ENCODE measurements at regions not wholly inside any gene's neighbourhood (a gene's known extent, or its start where the extent isn't known, plus 50 kb on each side); places are given as distances from the start of the nearest gene placed in this dataset.

DNA sequence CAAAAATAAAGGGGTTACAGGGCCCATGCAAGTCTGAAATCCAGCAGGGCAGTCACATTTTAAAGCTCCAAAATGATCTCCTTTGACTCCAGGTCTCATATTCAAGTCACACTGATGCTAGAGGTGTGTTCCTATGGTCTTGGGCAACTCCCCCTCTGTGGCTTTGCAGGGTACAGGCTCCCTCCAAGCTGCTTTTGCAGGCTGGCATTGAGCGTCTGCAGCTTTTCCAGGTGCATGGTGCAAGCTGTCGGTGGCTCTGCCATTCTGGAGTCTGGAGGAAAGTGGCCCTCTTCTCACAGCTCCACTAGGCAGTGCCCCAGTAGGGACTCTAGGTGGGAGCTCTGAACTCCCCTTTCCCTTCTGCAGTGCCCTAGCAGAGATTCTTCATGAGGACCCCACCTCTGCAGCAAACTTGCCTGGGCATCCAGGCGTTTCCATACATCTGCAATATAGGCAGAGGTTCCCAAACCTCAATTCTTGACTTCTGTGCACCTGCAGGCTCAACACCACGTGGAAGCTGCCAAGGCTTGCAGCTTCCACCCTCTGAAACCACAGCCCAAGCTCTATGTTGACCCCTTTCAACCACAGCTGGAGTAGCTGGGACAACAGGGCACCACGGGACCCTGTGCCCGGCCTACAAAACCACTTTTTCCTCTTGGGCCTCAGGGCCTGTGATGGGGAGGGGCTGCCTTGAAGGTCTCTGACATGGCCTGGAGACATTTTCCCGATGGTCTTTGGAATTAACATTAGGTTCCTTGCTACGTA lies 80.1 kb upstream of the PLSCR5 start:
- Histone ChIP-seq H4K20me1 (ENCODE audit: insufficient read depth) (no peaks in the 10 kb centered on the region), H3K79me2 (ENCODE audit: insufficient read depth) (no peaks in the 10 kb centered on the region), H2AFZ (ENCODE audit: low read depth) (no peak overlapping the region), H3K4me2 (no peak overlapping the region), H3K9me2 (no peaks in the 10 kb centered on the region; the same call in 1 of the 2 replicates), H3K27me3 (ENCODE audit: insufficient read depth) (no peaks in the 10 kb centered on the region; the same call in 1 of the 2 replicates), H3K27ac (ENCODE audit: low read depth in 2 of 2, low read length in 1 of 2) (no peak overlapping the region), H3F3A (replicated peaks; ENCODE audit: insufficient read depth) (no peaks in the 10 kb centered on the region), H3K4me3 (ENCODE audit: low read depth in 2 of 2, low read length in 1 of 2) (no peak overlapping the region), H3K9me3 (no peaks in the 10 kb centered on the region), H3K4me1 (ENCODE audit: control insufficient read depth in 1 of 2, insufficient read depth in 2 of 2, low read depth in 1 of 2, low read length in 1 of 2) (no peaks in the 10 kb centered on the region; a peak in 1 of 4 replicates), H3K36me3 (replicated peaks in 1 of 2; ENCODE audit: control insufficient read depth in 1 of 2, insufficient read depth in 2 of 2, low read length in 1 of 2) (no peaks in the 10 kb centered on the region), H3K9ac (no peak overlapping the region)
- DNase-seq, result no peak
- ChIA-PET POLR2A (no interaction called here), CTCF (no interaction called here)
- no peak for TF ChIP-seq CHD2 (IDR thresholded peaks at IDR 0.05; ENCODE audit: low read length, partially characterized antibody)
- TF ChIP-seq FOXM1 (IDR thresholded peaks at IDR 0.05; ENCODE audit: low read depth), result no peak
- no peak for TF ChIP-seq TCF12 (IDR thresholded peaks at IDR 0.05)
- TF ChIP-seq RAD21 (IDR thresholded peaks at IDR 0.05; ENCODE audit: low read length), result no peak
- TF ChIP-seq MEF2A (IDR thresholded peaks at IDR 0.05; ENCODE audit: borderline replicate concordance, low read depth), result no peak
- TF ChIP-seq TEAD4 (IDR thresholded peaks at IDR 0.05; ENCODE audit: borderline replicate concordance, insufficient read depth), result no peak
- TF ChIP-seq NFIC (IDR thresholded peaks at IDR 0.05; ENCODE audit: borderline replicate concordance), result no peak
- no peak for TF ChIP-seq FOSL2 (IDR thresholded peaks at IDR 0.05; ENCODE audit: borderline replicate concordance, low read depth)
- no peak for TF ChIP-seq GABPA (IDR thresholded peaks at IDR 0.05; ENCODE audit: low read depth)
- TF ChIP-seq, protein P1, sequence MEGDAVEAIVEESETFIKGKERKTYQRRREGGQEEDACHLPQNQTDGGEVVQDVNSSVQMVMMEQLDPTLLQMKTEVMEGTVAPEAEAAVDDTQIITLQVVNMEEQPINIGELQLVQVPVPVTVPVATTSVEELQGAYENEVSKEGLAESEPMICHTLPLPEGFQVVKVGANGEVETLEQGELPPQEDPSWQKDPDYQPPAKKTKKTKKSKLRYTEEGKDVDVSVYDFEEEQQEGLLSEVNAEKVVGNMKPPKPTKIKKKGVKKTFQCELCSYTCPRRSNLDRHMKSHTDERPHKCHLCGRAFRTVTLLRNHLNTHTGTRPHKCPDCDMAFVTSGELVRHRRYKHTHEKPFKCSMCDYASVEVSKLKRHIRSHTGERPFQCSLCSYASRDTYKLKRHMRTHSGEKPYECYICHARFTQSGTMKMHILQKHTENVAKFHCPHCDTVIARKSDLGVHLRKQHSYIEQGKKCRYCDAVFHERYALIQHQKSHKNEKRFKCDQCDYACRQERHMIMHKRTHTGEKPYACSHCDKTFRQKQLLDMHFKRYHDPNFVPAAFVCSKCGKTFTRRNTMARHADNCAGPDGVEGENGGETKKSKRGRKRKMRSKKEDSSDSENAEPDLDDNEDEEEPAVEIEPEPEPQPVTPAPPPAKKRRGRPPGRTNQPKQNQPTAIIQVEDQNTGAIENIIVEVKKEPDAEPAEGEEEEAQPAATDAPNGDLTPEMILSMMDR (IDR thresholded peaks at IDR 0.05), result no peak
- no peak for TF ChIP-seq EP300 (IDR thresholded peaks at IDR 0.05; ENCODE audit: borderline replicate concordance in 1 of 2, low read depth in 1 of 2, low read length in 1 of 2)
- 5% methylated on average over 5 of the region's 8 CpGs for WGBS (ENCODE audit: low lambda C conversion rate)

DNA sequence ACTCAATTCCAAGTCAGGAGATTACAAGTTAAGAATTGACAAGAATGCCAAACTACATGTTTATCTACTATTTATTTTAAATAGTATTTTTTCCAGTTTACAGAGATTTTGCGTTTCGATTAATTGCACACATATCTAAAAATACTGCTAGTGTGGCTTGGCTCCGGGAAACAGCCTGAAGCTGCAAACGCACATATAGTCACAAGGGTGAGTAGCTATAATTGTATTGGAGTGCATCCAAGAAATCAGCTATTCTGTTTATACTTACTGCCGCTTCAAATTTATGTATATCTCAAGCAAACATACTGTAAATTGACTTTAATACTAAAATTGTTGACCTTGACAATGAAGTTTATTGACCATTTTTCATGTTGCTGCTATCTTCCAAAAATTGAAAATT lies 77.0 kb upstream of the PLSCR5 start:
- H3K9me3 ChIP-seq, result no peaks in the 10 kb centered on the region
- WGBS (ENCODE audit: low lambda C conversion rate), result under 1% methylated on average over 5 of the region's 5 CpGs
- no peaks in the 10 kb centered on the region; a peak in 1 of 4 replicates for H3K4me1 ChIP-seq (ENCODE audit: control insufficient read depth in 1 of 2, insufficient read depth in 2 of 2, low read depth in 1 of 2, low read length in 1 of 2)
- H3K9me2 ChIP-seq, result no peaks in the 10 kb centered on the region
- TF ChIP-seq TCF12 (IDR thresholded peaks at IDR 0.05) (no peak), RFX5 (IDR thresholded peaks at IDR 0.05; ENCODE audit: low read length) (no peak), TEAD4 (IDR thresholded peaks at IDR 0.05; ENCODE audit: borderline replicate concordance, insufficient read depth) (no peak), JUND (IDR thresholded peaks at IDR 0.05) (no peak), EP300 (IDR thresholded peaks at IDR 0.05; ENCODE audit: borderline replicate concordance in 1 of 2, low read depth in 1 of 2, low read length in 1 of 2) (no peak), CHD2 (IDR thresholded peaks at IDR 0.05; ENCODE audit: low read length, partially characterized antibody) (no peak), GABPA (IDR thresholded peaks at IDR 0.05; ENCODE audit: low read depth) (no peak), RXRA (IDR thresholded peaks at IDR 0.05; ENCODE audit: borderline replicate concordance, low read depth) (no peak), RAD21 (IDR thresholded peaks at IDR 0.05; ENCODE audit: low read length) (no peak), RCOR1 (IDR thresholded peaks at IDR 0.05; ENCODE audit: low read length) (no peak), POLR2AphosphoS5 (IDR thresholded peaks at IDR 0.05; ENCODE audit: low read depth, low read length) (no peak), SIN3A (IDR thresholded peaks at IDR 0.05; ENCODE audit: borderline replicate concordance, low read depth, low read length) (no peak)
- TF ChIP-seq, protein P2, sequence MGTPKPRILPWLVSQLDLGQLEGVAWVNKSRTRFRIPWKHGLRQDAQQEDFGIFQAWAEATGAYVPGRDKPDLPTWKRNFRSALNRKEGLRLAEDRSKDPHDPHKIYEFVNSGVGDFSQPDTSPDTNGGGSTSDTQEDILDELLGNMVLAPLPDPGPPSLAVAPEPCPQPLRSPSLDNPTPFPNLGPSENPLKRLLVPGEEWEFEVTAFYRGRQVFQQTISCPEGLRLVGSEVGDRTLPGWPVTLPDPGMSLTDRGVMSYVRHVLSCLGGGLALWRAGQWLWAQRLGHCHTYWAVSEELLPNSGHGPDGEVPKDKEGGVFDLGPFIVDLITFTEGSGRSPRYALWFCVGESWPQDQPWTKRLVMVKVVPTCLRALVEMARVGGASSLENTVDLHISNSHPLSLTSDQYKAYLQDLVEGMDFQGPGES (IDR thresholded peaks at IDR 0.05; ENCODE audit: low read depth, low read length), result no peak
- TF ChIP-seq, protein P3, sequence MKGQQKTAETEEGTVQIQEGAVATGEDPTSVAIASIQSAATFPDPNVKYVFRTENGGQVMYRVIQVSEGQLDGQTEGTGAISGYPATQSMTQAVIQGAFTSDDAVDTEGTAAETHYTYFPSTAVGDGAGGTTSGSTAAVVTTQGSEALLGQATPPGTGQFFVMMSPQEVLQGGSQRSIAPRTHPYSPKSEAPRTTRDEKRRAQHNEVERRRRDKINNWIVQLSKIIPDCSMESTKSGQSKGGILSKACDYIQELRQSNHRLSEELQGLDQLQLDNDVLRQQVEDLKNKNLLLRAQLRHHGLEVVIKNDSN (IDR thresholded peaks at IDR 0.05; ENCODE audit: borderline replicate concordance, low read depth), result no peak
- TF ChIP-seq, protein P4, sequence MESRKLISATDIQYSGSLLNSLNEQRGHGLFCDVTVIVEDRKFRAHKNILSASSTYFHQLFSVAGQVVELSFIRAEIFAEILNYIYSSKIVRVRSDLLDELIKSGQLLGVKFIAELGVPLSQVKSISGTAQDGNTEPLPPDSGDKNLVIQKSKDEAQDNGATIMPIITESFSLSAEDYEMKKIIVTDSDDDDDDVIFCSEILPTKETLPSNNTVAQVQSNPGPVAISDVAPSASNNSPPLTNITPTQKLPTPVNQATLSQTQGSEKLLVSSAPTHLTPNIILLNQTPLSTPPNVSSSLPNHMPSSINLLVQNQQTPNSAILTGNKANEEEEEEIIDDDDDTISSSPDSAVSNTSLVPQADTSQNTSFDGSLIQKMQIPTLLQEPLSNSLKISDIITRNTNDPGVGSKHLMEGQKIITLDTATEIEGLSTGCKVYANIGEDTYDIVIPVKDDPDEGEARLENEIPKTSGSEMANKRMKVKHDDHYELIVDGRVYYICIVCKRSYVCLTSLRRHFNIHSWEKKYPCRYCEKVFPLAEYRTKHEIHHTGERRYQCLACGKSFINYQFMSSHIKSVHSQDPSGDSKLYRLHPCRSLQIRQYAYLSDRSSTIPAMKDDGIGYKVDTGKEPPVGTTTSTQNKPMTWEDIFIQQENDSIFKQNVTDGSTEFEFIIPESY (IDR thresholded peaks at IDR 0.05; ENCODE audit: borderline replicate concordance, low read depth), result no peak
- H3K27ac ChIP-seq (ENCODE audit: low read depth in 2 of 2, low read length in 1 of 2), result no peak overlapping the region
- no peak overlapping the region for H3K4me2 ChIP-seq
- H3K4me3 ChIP-seq (ENCODE audit: low read depth in 2 of 2, low read length in 1 of 2), result no peak overlapping the region
- no peaks in the 10 kb centered on the region for H3K79me2 ChIP-seq (ENCODE audit: insufficient read depth)
- H3K36me3 ChIP-seq (replicated peaks in 1 of 2; ENCODE audit: control insufficient read depth in 1 of 2, insufficient read depth in 2 of 2, low read length in 1 of 2), result no peaks in the 10 kb centered on the region
- POLR2A ChIA-PET, result no interaction called here
- H4K20me1 ChIP-seq (ENCODE audit: insufficient read depth), result no peaks in the 10 kb centered on the region
- H3K27me3 ChIP-seq (ENCODE audit: insufficient read depth), result no peaks in the 10 kb centered on the region; the same call in 1 of the 2 replicates
- CTCF ChIA-PET, result no interaction called here
- H3F3A ChIP-seq (replicated peaks; ENCODE audit: insufficient read depth), result no peaks in the 10 kb centered on the region
- no peak overlapping the region for H2AFZ ChIP-seq (ENCODE audit: low read depth)
- no peak for DNase-seq
- no peak overlapping the region for H3K9ac ChIP-seq

Data from SK-N-SH (cell line).